GM23248 (cell line): ENCODE measurements at regions not wholly inside any gene's neighbourhood (a gene's known extent, or its start where the extent isn't known, plus 50 kb on each side); places are given as distances from the start of the nearest gene placed in this dataset.

Experiments
- EZH2 ChIP-seq: fragments of 200-600 bp; sonication (generic); IDR thresholded peaks from 2 replicates; pipeline ENCODE4 v1.6.1; 2018; ENCODE audit warnings: antibody characterized with exemption, mild to moderate bottlenecking; ENCODE audit not compliant: insufficient read depth, poor library complexity, severe bottlenecking
- EZH2phosphoT487 ChIP-seq: fragments of 200-600 bp; sonication (generic); IDR thresholded peaks from 2 replicates; pipeline ENCODE4 v1.6.1; 2018; ENCODE audit warnings: antibody characterized with exemption, moderate library complexity, mild to moderate bottlenecking, low read depth; ENCODE audit not compliant: insufficient read depth

- TF ChIP-seq EZH2phosphoT487 (no peak), EZH2 (no peak)
Observed at GRCh38 chr16:72664056-72664508, 383.8 kb downstream of the ZFHX3 start.
